Stimulated activated CD4-positive, alpha-beta T cell treated with anti-CD3 and anti-CD28 coated beads, TNF-alpha, amount 100 ng/mL, for 48 hours (primary cell): ENCODE measurements at regions not wholly inside any gene's neighbourhood (a gene's known extent, or its start where the extent isn't known, plus 50 kb on each side); places are given as distances from the start of the nearest gene placed in this dataset.

Source experiments
- DNase-seq, 3 donors: peaks; one replicate each; pipeline ENCODE4 v3.0.0-alpha.2; 2020; ENCODE audit warnings: low read depth in 3 of 3

DNA sequence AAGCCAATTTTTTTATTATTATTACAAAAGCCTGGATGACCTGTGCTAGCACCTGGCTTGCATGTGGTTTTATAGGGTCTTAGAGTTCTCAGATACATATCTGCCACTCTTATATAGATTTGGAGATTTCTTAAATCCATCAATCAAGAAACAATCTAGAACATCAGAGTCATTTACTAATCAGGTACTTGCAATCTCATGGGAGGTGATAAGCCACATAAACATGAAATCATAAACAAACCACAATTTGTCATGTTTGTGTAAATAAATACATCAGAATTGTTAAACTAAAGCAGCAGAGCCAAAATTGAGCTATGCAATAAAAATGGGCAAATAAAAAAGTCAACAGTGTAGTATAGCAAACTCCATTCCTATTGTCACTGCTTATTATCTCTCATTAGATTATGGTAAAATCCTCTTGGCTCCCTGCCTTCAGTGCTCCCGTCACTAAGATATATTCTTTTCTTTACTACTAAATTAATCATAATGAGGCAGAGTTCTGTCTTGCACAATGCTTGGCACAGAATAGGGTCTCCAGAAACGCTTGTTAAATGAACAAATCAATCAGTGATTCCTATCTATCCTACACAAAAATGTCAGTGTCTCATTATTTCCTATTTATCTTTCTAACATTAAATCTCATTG, 108.7 kb upstream of the TTC29 start:
- DNase-seq: no peak

DNA sequence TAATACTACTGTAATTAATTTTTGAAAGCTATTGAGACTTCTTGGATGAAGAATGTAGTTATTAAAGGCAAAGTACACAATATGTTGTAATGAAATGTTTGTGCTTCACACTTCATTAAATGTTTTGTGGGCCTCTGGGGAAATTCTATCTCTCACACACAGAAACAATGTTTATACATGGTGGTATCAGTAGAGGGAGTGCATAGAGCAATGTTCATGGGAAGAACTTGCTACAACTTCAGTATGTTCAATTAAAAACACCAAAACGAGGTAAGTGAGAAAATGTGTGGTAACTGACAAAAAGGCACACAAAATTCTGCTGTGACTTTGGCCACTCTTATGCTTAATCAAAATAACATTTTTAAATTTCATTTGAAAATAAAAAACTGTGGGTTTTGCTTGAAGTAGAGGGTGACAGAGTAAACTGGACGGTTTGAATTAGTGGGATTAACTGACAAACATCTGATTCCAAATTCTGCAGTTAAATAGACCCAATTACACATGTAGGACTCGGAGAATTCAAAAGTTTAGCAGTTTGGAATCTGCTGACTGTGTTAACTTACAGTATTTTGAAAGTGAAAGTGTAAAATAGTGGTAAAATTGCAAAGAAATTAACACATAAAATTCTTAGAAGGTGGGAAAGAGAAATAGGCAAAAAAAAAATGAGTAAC, 111.4 kb upstream of the TTC29 start:
- DNase-seq: no peak

DNA sequence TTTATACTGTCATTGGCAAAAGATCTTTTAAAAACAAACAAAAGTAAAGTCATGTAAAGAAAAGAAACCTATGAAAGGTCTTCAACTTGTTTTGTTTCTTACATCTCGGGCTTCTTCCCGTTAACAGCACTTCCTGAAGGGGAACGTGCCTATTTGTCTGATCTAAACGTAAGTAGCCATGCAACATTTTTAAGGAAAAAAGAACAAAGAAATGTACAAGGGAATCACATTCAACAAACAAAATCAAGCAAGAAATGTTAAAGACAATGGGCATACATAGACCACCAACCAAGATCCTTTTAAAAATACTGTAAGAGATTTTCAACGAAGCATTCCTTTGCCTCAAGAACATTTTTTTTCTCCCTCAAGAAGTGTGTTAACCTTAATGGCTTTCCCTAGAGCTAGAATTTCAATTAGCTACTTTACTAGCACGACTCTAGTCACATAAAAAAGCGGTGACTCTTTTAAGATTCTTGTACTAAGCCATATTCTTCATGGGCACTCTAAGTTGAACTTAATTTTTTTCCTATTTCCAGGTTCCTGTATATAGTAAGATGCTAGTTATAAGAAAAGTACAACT, 112.0 kb upstream of the TTC29 start:
- no peak for DNase-seq

DNA sequence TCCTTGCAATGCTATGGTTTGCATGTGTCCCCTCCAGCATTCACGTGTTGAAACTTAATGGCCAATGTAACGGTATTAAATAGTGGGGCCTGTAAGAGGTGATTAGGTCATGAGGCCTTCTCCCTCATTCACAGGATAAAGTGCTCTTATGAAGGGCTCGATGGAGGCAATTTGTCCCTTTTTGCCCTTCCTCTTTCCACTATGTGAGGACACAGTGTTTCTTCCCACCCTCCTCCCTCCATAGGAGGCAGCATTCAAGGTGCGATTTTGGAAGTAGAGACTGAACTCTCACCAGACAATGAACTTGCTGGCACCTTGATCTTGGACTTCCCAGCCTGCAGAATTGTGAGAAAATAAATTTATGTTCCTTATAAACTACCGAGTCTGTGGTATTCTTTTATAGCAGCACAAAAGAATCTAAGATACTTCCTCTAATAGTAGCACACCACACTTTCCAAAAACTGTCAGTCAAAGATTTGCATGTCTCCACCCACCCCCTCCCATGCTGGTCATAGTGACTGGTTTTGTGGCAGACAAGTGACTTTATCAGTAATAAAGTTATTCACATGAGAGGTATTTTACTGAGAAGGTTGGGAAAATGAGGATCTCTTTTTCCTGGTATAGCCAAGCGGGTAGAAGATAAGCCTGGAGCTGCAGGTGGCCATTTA, 113.5 kb upstream of the TTC29 start:
- DNase-seq: no peak

DNA sequence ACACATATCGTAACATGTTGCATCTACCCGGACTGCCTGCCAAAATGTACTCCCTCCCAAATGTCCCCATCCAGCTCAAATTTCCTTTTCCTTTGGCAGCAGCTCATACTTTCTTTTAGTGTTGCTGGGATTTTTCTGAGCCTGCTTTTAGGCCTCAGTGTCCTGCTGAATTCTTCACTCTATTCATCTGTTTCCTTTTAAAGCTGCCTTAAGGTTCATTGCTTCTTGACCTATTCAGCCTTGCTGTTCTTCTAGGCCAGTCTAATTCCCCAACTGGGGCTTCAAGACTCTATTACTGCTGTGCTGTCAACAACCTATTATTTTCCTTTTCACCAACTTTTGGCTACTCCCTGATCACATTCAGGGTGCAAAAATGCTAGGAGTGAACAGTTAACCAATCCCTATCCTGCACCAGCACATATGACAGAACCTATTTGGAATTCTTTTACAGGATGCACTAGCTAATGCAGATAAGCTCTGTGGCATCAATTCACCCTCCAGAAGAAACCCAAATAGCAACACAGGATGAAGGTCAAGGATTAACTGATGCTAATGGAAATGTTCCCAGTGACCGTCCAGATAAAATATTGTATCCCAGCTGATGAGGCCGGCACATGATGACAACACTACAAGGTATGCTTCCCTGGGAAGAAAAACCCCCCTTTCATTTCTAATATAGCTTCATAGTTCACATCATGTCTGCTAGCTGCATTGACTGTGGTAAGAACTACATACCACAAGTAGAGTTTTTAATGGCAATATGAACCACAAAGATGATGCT, 114.7 kb upstream of the TTC29 start:
- DNase-seq: no peak

DNA sequence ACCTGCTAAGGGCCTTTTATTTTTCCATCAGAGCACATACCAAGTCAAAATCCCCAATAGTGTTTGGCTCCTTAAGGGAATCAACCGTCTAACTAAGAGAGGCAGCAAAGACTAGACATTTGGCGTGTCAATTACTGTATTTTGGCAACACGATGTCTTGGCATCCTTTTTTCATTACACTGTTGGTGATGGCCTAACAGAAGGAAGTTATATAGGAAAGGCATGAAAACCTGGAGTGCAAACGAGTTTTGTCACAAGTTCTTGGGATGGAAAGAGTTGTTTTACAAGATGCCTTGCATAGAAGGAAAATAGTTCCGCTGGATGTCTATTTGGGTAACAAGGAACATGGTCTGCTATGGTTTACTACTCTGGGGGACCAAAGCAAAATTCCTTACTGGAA, 119.2 kb upstream of the TTC29 start:
- no peak for DNase-seq

DNA sequence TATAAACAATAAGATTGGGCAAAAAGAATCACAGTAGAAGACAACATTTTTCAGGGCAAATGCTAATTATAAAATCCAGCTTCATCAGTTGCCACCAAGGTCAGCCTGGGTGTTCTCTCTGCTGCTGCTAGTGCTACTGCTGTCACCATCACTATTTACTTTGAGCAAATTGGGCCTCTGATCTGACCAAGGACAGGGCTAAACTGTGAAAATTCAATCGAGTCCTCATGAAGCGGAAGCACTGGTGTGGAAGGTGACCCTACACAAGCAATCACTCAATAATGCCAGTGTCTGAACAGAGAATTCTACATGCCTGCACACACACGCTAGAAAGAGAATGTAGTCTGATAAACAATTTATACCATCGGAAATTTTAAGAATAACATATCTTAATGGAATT, 122.9 kb upstream of the TTC29 start:
- no peak for DNase-seq

DNA sequence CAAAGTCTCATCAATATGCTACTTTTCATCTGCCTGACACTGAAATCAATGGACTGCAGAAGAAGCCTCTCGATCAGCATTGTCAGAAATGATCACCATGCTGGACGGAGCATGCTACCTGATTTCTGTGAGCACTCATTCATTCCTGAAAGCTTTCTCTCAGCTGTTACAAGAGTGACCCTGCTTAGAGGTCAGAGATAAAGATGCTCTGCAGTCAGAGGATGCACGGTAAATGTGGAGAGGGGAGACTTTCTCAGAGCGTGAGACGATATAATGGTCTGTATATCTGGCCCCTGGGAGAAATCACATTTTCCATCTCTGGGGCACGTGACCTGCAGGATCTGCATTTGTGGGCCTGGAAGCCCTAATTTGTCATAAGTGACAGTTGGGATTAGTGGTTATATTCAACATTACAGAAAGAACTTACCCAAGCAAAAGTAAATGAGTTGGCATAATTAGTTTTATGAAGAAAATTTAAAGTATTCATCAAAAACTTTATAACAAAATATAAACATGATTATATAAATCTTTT, 125.6 kb upstream of the TTC29 start:
- DNase-seq: no peak

DNA sequence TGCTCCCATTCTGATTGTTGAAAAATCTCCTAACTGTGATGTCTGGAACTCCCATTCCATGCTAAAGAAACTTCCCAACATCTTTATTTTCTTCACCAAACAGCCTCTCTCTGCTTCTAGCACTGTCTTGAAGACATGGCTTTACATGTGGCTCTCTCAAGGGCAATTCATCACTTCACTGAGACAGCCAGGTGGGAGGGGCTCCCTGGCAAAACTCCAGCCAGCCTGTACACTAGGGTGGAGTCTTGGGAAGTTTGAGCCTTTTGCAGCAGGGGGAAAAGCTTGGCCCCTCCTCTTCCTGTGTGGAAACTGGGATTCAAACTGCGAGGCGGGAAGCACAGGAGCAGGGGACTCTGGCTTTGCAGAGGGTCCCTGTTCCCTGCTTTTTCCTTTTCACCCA, 130.5 kb upstream of the TTC29 start:
- DNase-seq: no peak

DNA sequence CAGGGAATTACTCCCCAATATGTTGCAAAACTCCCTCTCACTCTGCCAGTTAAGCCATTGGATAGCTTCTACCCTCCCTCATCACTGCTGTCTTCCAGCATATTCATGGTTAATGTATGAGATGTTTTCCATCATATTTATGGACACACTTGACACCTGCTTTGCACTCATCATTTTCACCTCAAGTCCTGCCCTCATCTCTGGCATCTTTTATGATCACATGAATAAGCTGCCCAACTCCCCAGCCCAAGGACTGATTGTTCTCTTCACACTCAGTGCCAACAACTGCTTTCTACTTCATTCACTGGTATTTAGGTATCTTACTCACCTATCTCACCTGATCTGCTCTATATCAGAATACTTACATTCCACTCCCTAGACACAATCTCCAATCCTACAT, 131.1 kb upstream of the TTC29 start:
- no peak for DNase-seq

DNA sequence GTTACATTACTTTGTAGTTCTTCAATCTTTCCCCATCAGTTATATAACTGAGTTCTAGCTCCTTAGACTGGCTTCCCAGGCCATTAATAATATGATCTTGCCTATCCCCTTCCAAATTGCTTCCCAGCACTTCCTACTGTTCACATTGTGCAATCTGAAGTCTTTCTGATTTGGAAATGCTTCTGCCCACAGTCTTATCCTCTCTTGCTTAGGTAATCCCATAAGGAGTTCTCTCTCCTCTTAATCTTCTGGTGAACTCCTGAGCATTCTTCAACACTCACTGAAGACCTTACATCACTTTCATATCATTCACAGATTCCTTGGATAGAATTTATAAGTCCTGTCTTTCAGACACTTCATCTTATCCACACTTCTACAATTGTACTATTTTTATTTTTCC, 132.7 kb upstream of the TTC29 start:
- DNase-seq: no peak

DNA sequence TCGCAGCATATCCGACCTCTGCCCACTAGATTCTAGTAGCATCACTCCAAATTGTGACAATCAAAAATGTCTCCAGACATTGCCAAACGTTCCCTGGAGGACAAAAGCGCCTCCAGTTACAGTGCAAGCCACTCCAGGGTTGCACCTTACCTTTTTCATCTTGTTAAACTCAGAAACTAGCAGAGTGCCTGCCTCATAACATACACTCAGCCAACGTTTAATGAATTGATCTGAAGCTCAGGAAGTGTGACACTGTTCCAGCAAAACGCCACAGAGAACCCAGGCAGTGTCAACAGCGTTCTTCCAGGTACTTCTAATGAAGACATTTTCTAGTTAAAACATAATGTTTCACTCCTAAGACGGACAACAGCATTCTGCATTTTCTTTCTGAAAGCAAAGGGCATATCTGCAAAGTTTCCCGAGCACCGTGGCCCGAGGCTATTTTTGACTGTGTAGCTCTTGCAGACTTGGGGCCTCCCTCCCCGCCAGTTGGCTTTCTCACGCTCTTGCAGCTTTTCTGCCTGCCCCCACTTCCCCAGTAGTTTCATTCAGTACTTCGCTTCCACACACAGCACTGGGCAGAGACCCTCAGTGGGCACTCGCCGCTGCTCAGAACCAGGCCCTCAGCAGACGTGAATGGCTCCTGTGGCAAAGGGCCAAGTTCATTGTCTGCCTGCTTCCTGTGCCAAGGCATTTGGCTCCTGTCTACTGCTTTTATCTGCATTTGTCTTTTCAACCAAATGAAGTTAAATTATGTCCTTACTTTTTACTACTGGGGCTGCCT, 133.4 kb upstream of the TTC29 start:
- DNase-seq: no peak

DNA sequence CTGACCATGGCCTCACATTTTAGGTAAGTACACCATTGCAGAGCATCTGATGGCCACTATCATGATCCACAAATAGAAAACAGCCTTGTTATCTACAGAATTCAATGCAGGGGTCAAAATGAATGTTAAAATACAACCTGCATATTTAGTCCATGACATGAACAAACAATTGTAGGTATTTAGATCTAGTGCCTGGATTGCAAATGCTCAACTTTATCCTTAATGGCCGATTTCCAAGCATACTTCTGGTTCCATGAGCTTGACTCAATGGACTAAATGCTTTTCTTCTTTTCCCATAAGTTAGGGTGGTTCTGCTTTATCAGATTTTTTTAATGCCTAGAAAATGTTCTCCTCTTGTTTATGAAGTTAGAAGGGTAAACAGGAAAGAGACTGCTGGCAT, 139.2 kb upstream of the TTC29 start:
- DNase-seq: no peak

DNA sequence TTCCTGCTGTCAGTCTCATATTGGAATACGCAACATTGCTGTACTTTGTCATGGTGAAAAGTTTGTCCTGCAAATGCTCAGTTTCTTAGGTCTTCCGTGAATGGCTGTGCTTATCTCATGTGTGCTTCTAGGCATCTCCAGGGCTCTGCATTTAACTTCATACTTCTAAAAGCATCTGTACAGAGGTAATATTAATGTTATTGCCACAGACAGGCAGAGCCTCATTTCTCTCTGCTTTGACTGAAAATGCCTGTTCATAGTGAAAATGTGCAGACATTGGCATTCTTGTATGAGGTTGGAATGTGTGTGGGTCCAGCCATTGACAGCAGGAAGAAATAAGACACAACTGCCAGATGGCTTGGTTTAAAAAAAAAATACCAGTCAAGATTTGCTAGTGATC, 140.1 kb upstream of the TTC29 start:
- DNase-seq: no peak

DNA sequence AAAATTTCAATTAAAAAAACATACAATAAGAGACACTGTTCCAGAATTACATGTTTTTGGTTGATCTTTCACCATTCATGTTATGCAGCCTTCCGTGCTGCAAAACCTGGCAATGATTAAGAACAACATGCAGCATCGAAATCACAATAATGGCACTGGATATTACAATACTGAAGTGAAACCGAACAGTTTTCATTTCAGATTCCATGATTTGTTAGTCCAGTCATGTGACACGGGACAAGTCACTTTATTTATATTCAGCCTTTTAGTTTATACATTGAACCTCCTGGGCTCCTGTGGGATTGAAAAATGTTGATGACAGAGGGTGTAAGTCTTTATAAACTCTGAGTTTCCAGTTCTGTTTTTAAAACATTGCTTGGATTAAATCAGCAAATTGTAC, 142.5 kb upstream of the TTC29 start:
- no peak for DNase-seq

DNA sequence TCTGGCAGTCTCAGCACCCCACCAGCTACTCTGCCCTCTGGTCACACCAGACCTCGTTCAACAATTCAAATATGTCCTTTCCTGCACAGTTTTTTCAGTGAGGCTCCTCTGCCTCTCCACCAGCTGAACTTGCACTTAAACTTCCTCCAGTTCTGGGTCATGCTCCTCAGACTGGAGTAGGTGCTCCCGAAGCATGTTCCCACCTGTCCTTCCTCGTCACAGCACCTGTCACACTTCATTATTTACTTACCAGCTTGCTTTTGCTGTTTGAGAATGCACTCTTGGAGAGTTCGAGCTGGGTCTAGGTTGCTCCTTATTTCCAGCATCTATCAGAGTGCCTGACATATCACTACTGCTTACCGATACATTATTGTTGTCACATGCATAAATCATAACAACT, 144.8 kb upstream of the TTC29 start:
- DNase-seq: no peak

DNA sequence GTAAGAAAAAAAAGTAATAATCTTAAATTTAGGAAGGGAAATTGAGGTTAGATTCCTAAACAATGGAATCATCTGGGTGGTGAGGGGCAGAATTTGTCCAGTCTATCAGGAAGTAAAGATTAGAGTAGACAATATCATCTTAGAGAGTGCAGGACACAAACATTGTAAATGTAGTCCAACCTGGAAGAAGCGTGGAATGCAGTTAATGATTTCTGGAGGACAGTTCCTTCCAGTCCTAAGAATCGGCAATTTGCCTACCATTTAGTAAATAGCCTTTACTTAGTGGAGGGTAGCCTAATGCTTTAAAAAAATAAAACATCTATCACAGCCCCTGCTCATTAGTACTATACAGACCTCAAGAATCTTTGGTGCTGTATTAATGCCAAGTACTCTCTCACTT, 147.5 kb upstream of the TTC29 start:
- no peak for DNase-seq

DNA sequence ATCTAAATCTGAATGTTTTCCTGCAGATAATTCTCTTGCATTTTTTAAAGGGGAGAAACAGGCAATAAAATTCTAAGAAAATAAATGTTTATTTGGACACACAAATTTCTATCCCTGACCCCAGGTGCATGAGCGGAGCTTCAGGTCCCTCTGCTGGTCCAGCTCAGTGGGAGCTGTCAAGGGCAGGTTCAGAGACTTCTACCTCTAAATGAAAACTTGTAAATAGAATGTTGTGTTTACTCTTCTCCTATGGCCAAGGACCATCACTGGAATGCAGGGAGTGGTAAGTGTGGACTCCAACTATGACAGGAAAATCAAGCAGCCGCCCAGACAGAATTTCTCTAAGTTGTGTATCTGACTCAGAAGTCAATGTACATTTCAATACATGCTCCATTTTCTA, 148.6 kb upstream of the TTC29 start:
- no peak for DNase-seq

DNA sequence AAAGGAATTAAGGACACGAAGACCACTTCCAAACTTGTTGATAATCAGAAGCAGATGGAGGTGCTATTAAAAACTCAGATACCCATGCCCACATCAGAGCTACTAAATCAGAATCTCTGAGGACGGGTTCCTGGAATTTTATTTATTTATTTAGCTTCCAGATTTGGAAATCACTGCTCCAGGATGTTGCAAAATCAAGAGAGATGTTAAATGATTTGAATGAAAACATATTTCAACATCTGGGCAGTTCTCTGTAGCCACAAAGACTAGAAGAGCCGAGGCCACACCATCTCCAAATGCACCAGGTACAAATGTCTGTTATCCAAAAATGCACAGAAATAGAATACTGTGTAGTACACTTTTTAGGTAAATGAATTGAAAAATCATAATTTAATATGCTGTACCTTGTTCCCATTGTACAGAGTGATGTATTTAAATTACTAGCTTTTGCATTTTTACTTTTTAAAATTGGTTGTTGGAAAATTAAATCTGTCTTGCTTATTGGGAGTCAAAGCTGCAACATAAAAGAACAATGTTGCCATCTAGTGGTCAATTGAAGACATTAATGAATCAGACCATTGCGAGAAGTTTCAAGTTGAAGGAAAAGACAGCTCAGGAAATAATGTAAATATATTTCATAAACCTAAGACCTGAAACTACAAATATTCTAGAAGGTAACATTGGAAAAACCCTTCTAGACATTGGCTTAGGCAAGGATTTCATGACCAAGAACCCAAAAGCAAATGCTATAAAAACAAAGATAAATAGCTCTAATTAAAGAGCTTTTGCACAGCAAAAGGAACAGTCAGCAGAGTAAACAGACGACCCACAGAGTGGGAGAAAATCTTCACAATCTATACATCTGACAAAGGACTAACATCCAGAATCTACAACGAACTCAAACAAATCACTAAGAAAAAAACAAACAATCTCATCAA, 151.3 kb upstream of the TTC29 start:
- no peak for DNase-seq

DNA sequence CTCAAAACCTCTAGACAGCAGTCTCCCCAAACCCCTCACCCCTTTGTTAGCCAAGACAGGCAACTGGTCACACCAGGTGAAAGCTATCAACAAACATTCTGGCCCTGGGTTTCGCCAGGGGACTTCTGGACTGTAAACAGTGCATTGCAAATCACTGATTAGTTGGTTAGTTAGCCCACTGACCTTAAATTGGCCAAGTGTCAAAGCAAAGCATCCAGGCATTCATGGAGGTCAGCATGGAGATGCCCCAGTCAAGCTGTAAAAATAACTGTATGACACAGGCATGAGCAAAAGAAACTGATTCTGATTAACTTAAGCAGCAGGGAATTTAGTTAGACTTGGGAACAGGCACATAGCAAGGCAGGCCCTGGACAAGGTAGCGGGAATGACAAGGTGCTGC, 156.0 kb upstream of the TTC29 start:
- DNase-seq: no peak
